Stimulated activated CD4-positive, alpha-beta T cell treated with anti-CD3 and anti-CD28 coated beads, Interleukin-1b, Interleukin-23, amount 100 ng/mL, for 48 hours (primary cell): ENCODE measurements at regions not wholly inside any gene's neighbourhood (a gene's known extent, or its start where the extent isn't known, plus 50 kb on each side); places are given as distances from the start of the nearest gene placed in this dataset.
"Not testable (repeated sequence)": the region's sequence is repeated elsewhere in the genome, so short reads cannot be mapped to it uniquely, and the experiment has no call there.

ENCODE experiments used
- DNase-seq: peaks from one replicate; pipeline ENCODE4 v3.0.0-alpha.2; 2020

DNA sequence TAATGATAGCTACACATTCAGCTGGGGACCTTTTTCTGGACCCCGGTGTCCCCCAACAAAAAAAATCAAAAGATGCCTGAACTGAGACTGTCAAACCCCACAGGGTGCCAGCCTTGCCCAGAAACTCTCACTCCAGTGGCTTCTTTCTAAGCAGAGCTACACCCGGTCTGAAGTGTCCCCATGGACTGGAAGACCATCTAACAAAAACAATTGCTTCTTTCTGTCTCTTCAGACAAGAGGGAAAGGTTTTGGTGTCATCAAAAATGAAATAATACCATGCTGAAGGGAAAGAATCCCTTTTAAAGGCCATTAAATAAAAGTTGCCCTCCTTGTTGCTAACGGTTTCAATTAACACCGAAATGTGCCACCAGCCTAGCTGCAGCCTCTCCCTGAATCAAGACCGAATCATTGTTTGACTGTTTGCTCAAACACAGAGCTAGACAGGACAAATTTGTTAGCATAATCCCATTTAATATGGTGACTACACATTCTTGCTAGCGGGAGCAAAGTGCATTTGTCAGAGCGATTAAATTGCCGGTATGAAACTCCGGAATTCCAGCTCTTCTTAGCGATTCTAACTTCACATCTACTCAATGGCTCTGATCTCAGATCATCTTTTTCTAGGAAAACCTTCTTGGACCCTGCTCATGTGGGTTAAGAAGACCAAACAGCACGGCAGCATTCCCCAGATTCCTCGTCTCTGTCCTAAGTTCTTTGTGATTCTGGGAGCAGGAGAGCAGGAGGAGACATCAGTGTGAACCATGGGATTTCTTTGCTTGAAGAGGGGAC, 397.5 kb upstream of the PRKCQ start:
- no peak for DNase-seq

DNA sequence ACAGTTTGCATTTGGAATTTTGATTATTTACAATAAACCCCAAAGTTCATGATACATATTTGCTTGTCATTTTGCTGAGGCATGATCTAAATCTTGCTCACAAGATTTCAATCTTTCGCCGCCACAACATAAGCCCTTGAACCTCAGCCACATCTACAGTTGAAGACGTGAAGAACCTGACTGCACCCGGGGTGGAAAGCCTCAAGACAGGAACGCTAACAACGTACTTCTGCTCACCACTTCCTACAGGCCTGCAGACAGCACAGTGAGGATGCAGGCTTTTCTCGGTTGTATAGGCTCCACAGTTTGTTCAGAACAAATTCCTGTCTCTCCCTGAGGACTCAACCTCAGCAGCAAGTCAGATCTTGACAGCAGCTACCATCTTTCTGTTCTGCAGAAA, 393.8 kb upstream of the PRKCQ start:
- DNase-seq, result no peak

DNA sequence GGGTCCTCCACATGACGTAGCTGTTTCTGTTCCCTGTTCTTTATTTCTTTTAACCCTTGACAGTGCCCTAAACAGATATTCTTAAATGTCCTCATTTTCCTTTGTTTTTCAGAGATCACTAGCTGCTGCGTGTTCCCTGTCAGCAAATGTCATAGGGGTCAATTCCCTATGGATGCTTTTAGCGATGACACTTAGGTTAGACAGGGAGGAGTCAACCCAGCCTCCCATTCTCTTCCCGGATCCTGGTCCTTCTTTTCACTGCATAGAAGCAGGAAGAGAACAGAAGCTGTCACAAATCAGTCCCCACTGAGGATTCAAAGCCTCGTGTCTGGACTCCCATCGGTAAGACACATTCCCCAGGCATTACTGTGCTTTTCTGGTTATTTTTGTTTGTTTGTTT, 392.1 kb upstream of the PRKCQ start:
- no peak for DNase-seq

DNA sequence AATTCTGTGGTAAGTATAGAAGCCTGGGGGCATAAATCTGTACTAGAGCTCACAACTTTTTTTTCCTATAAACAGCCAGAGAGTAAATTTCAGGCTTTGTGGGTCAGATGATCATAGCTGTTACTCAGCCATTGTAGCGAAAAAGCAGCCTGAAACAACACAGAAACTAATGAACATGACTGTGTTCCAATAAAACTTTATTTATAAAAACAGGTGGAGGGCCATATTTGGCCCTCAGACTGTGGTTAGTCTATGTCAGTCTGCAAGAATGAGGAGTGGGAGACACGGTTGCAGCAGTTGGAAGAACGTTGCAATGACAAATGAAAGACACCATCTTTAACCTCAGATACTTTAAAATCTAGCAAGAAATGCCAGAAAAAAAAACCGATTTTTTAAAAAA, 389.6 kb upstream of the PRKCQ start:
- DNase-seq, result no peak

DNA sequence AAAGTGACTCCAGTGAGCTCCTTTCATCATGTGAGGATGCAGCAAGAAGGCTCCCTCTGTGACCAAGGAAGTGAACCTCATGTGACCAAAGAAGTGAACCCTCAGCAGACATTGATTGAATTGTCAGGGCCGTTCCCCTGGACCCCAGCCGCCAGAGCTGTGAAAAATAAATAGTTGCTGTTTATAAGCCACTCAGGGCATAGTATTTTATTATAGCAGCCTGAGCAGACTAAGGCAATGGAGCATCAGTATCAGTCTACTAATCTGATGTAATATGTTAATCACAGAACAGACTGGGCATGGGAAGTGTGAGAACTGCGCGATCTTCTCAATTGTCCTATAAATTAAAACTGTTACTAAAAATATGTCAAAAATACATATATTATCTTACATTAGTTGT, 384.5 kb upstream of the PRKCQ start:
- no peak for DNase-seq

DNA sequence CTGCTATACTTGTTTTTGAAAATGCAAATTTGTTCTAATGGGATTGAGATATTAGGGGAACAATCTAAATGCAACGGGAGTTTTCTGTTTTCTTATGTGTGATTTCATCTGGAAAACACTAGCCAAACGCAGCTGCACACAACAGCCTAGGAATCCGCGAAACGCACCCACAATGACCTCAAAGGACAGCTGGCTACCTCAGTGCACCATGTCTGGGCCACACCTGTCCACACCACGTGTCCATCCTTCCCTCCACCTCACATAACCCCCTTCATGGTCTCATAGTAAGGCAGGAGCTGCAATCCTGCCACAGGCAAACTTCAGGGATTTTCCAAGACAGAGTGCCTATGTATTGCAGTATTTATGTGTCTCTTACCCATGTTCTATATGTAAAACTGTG, 382.5 kb upstream of the PRKCQ start:
- DNase-seq, result no peak

DNA sequence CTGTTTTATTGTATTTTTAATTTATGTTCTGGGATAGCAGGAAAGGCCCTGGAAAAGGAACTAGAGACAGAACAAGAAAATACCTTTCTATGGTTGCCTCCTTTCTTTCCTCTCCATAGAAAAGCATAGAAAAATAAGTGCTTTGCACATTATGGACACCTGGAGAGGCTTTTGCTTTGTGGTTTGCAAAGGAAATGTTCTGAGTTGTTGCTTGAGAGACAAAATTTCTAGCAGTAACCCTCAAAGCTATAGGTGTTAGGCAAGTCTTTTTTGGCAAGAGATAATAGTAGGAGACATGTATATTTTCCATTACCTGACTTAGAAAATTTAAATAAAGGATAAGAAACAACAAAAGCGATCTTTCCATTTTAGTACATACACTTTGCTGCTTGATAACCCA, 378.6 kb upstream of the PRKCQ start:
- no peak for DNase-seq

DNA sequence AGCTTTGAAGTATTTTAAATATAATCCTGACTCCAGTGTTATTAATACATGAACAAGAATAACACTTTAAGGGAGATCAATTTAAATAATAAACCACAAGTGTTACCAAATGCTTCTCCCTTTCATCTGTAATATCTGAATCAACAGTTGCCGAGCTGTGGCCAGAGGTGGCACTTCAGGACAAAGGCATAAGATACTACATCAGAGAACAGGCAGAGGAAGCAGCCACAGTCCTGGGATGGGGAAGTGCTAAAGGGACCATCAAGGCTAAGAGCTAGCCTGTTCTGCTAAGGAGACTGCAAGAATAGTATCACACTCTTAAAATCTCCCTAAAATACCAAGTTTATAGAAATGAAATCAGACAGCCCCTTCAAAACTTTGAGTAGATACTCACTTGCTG, 378.2 kb upstream of the PRKCQ start:
- no peak for DNase-seq

DNA sequence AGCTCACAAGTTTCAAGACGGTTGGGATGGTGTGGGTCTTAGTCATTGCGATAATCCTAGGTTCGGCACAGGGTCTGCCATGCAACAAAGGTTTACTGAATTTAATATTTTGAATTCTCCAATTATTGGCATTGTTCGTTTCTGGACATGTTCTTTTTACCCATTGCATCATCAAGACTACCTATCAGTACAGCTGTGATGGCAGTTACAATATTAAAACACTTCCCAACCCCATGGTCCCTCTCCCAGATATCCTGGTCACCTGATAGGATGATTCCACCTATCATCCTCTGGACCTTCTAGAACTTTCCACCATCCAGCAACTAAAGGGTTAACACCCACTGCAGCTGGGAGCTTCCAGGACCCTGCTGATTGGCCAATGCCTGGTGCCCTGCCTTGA, 377.8 kb upstream of the PRKCQ start:
- no peak for DNase-seq

DNA sequence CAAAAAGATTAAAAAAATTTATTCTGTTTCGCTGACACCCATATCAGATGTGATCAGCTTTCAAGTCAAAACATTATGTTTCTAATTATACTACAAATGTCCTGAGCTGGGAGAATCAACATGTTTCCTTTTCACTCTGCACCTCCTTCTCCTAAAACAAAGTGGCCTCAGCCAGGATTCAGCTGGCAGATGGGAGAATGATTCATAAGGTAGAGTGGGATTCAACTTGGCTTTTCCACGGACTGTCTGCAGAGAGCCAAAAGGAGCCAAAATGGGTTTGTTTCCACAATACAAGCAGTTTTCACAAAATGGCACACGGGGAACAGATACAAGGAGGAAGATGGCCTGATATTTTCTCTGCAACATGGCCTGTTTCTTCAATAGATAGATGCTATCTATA, 376.5 kb upstream of the PRKCQ start:
- DNase-seq, result no peak

DNA sequence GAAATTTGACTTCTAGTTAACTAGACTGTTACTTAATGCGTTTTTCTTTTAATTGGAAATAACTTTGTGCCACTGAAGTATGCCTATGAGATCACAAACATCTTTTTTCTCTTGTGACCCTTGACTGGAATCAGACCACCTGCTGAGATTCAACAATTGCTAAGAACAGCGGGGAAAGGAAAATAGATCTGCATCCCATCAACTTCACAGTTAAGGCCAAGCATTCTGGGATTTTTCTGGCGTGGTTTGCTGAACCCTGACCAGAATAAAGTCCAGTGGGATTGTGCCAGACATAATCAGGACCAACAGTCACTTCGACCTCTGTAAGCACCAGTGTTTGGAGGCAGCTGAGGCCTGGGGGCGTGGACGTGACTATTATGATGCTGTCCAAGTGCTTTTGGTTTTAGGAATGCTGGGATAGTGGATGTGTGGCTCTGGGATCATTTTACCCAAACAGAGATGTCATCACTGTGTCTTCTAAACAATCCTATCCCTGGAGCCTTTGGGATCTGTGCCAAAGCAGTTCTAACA, 373.3 kb upstream of the PRKCQ start:
- no peak for DNase-seq

DNA sequence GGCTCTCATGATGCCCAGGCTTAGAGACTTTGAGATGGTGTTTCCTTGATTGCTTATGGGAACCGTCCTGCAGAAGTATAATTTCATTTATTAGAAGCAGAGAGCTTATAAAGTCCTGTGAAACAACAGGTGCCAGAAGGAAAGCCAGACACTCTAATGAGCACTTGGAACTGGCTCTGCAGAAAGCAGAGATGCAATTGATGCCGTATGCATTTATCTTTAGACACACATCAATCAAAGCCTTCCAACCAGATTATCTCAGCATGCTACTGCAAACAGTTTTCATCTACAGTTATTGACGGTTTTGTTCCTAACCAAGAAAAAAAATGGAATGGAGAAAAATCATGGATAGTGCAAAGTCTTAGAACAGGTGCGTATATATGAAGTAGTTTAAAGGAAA, 371.7 kb upstream of the PRKCQ start:
- DNase-seq, result no peak

DNA sequence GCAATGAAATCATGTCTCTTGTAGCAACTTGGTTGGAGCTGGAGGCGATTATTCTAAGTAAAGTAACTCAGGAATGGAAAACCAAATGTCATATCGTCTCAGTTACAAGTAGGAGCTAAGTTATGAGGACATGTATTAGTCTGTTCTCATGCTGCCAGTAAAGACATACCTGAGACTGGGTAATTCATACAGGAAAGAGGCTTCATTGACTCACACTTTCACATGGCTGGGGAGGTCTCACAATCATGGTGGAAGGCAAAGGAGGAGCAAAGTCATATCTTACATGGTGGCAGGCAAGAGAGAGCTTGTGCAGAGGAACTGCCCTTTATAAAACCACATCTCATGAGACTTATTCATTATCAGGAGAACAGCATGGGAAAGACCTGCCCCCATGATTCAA, 370.1 kb upstream of the PRKCQ start:
- peak; percentile 27 for DNase-seq

DNA sequence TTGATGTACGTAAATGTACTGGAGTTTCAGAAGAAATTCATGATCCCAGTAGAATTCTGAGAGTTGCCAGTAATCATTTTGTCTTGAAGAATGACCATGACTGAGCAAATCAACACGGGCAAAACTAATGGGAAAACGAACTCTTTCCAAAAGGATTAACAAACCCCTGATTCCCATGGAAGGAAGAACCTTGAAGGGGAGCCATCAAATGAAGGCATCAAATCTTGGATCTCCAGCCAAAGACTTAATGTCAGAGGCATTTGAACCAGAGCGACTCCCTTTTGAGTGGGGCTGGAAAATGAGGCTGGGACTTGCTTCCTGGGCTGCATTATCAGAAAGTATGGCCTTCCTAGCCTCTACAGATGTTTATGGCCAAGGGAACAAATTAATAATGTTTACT, 364.4 kb upstream of the PRKCQ start:
- no peak for DNase-seq

DNA sequence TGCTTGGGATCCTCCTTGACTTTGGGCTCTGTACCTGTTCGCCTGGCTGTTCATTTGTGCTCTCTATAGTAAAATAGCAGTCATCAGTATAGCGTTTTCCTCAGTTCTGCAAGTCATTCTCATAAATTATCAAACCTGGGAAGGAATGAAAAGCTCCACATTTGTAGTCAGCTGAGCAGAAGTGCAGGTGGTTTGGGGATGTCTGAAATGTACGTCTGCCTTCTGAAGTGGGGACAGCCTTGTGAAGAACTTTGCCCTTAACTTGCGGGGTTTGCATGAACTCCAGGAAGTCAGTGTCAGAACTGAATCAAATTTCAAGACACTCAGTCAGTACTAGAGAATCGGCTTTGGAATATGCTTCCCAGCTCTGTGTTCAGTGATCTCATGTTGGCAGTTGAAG, 358.3 kb upstream of the PRKCQ start:
- no peak for DNase-seq

DNA sequence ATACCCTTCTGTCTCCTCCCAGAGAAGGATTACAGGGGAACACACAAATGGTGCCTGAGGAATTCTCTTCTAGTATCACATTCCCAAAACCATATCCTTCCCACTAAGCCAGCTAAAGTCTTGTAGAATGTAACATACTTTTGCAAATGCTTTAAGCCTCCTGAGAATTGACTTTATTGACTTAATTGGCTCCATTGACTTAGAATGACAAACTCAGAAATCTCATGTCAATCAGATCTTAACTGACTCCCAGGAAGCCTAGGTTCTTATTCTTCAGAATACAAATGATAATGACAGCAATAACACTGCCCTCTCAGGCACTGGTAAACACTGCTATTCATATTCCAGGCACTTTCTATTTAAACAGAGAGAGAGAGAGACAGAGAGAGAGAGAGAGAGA, 356.9 kb upstream of the PRKCQ start:
- no peak for DNase-seq

DNA sequence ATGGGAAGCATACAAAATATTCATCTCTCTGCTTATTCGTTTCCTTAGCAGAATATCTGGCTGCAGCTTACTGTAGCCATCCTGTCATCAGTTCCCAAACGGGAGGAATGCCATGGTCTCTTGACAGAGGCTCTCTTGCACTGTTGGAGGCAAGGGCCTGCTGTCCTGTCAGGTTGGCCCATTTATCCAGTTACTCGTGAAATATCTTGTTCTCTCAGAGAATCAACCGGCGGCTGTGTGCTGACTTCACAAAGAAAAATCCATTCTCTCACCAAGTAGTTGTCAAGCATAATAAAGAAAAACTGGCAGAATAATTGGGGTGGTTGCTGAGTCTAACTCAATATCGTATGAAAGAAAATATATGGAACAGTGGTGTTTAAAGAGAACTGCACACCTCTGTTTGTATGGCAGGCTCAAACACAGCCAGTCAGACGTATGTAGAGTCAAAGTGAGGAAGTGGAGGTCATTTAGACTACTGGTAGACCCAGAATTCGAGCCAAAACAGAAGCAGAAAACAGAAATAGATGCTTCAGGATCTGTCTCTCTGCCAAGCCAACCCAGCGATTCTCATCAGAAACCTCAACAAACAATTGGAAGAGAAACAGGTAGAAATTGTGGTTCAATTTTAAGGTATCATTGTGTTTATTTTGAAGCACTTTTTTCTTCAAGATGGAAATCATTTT, 349.2 kb upstream of the PRKCQ start:
- no peak for DNase-seq

DNA sequence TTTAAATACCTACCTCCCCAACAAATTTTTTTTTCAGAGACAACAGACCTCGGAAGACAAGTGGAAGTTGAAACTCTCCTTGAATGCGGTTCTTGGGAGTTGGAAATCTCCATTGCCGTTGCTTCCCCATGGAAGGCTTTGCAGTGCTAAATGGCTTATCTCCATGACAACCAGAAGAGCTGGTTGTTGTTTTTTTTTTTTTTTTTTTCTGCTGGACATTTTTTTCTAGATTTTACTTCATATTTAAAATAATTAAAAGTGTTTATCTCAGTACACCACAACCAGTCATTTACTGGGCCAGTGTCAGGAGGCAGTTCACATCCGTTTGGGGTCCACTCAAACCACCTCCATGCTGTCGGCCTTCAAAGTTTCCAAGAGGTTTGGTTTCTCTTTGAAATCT, 348.5 kb upstream of the PRKCQ start:
- no peak for DNase-seq

DNA sequence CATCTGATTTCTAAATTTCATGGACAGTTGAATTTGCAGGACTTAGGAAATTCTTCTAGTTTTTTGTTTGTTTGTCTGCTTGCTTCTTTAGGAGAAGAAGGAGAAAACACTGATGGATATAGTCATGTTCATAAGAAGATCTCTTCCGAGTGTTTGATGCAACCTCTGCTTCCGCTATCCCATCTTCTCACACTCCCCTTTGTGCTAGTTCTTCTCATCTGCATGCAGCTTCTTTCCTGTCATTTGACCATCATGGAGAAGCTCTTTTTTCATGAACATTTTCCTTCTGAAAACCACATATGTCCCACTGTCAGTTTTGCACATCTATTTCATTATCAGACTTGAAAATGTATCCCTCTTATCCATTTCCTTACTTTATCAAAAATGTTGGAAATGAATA, 346.9 kb upstream of the PRKCQ start:
- no peak for DNase-seq

DNA sequence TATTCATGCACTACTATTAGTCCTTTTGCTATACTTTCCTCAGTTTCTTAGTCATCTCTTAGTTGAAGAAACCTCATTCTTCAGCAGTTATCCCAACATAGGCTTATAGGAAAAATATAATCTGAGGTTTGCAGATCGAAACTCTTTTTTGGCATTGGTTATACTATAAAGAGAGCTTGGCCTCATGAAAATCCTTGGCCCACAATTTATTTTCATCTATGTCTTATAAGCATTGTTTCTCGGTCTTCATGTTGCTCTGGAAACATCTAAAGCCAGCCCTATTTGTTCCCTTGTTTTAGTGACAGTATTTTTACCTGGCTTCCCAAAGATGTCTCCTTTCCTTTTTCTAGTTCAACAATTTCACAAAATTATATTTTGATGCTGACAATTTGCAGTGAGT, 345.1 kb upstream of the PRKCQ start:
- DNase-seq, result no peak

DNA sequence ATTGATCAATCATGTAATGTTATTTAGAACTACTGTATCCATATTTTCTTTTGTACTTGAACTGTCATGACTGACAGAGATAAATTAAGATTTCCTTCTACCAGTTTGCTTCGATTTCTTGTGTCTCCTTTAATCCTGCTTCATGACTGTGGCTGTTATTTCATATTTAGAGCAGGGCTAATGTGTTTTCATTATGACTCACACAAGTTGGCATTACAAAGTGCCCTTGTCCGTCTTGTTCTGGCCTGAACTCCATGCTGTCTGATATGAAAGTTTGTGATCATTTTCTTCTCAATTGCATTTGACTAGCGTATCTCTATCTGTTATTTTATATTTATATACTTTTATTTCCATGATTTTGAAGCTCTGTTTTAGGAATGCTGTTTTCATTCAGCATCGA, 344.1 kb upstream of the PRKCQ start:
- DNase-seq, result no peak

DNA sequence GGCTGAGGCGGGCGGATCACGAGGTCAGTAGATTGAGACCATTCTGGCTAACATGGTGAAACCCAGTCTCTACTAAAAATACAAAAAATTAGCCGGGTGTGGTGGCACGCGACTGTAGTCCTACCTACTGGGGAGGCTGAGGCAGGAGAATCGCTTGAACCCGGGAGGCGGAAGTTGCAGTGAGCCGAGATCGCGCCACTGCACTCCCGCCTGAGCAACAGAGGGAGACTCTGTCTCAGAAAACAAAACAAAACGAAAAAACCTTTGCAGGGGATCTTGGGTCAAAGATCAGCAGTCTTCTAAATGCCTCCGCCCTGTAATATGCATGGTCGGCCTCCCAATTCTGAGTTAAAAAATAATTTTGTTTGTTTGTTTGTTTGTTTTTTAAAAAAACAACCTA, 340.9 kb upstream of the PRKCQ start:
- not testable (repeated sequence) for DNase-seq

DNA sequence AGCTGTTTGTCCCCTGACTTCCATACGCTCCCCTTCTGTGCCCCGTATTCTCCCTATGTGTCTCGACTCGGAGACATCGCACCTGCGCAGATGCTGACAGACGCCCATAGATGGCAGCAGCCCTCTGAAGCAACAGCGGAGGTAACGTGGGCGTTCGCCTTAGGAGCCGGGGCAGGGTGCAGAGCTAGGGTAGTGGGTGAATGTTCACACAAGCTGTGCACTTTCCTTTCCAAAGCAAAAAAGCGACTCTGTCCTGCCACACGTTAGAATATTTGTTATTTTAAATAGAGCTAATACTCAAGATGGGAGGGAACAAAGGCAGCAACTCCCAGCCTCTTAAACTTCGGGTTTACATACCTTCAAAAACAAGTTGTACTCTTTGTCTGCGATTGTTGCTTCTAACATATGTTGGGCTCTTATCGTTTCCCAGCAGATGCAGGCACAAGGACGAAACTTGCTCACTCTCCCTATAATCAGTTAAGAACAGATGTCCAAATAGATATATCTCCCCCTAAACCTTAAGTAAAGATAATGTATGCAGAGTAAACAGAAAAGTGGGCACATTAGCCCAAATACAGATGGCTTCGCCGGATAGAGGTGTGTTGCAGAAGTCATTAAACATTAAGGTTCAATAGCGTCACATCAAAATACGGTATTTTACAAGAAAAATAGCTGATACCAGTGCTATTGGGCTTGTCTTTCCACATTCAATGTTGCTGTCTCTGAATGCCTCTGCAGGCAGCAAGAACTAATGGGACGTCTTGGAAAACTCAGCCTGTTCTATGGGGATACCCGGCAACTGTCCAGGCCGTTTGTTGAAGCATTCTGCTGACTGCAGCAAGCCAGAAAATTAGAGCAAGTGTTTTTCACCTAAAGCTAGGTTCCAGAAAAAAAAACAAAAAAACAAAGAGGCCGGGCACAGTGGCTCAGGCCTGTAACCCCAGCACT, 340.3 kb upstream of the PRKCQ start:
- peak; percentile 82 for DNase-seq

DNA sequence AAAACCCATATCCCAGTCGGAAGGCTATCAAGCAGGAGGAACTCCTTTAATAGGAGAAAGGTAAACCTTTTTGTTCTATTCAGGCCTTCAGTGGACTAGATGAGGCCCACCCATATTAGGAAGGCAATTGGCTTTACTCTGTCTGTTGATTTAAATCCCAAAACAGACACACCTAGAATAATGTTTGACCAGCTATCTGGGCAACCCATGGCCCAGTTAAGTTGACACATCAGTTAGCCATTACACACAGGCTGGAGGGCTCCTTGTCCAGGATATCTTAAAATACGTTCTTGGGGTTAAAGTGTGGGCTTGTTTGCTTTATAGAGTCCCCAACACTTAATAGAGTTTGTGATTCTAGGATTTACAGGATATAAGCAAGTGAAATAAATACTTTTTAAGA, 339.0 kb upstream of the PRKCQ start:
- no peak for DNase-seq
